ENCODE measurements at regions not wholly inside any gene's neighbourhood (a gene's known extent, or its start where the extent isn't known, plus 50 kb on each side); places are given as distances from the start of the nearest gene placed in this dataset.

GRCh38 chr6:81636930-81637568 lies 115.4 kb downstream of the TENT5A start:
- no peaks in the 10 kb centered on the region; the same call in 1 of the 2 replicates for H3K4me1 ChIP-seq
- TF ChIP-seq CTCF (IDR thresholded peaks at IDR 0.05; ENCODE audit: low read depth, low read length): no peak
- DNase-seq: no peak
- H3K9me3 ChIP-seq: no peaks in the 10 kb centered on the region
- H3K36me3 ChIP-seq: no peaks in the 10 kb centered on the region
- no peak overlapping the region for H3K4me3 ChIP-seq (ENCODE audit: low read depth, low read length)
- no peaks in the 10 kb centered on the region for H3K27me3 ChIP-seq

GRCh38 chr6:81634155-81634880 lies 118.2 kb downstream of the TENT5A start:
- H3K4me3 ChIP-seq (ENCODE audit: low read depth, low read length): no peak overlapping the region
- H3K27me3 ChIP-seq: no peaks in the 10 kb centered on the region
- no peaks in the 10 kb centered on the region for H3K36me3 ChIP-seq
- TF ChIP-seq CTCF (IDR thresholded peaks at IDR 0.05; ENCODE audit: low read depth, low read length): no peak
- H3K4me1 ChIP-seq: no peaks in the 10 kb centered on the region
- DNase-seq: no peak
- no peaks in the 10 kb centered on the region for H3K9me3 ChIP-seq

GRCh38 chr6:81633391-81633790 lies 119.1 kb downstream of the TENT5A start:
- H3K9me3 ChIP-seq: no peaks in the 10 kb centered on the region
- no peak overlapping the region for H3K4me3 ChIP-seq (ENCODE audit: low read depth, low read length)
- no peak for TF ChIP-seq CTCF (IDR thresholded peaks at IDR 0.05; ENCODE audit: low read depth, low read length)
- no peak for DNase-seq
- H3K4me1 ChIP-seq: no peaks in the 10 kb centered on the region
- no peaks in the 10 kb centered on the region for H3K36me3 ChIP-seq
- no peaks in the 10 kb centered on the region for H3K27me3 ChIP-seq

GRCh38 chr6:81630719-81631118 lies 121.8 kb downstream of the TENT5A start:
- Histone ChIP-seq H3K4me3 (ENCODE audit: low read depth, low read length) (no peak overlapping the region), H3K27me3 (no peaks in the 10 kb centered on the region), H3K9me3 (no peaks in the 10 kb centered on the region), H3K4me1 (no peaks in the 10 kb centered on the region), H3K36me3 (no peaks in the 10 kb centered on the region)
- DNase-seq: no peak
- TF ChIP-seq CTCF (IDR thresholded peaks at IDR 0.05; ENCODE audit: low read depth, low read length): no peak

- Histone ChIP-seq H3K27me3 (no peaks in the 10 kb centered on the region), H3K4me1 (no peaks in the 10 kb centered on the region), H3K4me3 (ENCODE audit: low read depth, low read length) (no peak overlapping the region), H3K36me3 (no peaks in the 10 kb centered on the region), H3K9me3 (no peaks in the 10 kb centered on the region)
- TF ChIP-seq CTCF (IDR thresholded peaks at IDR 0.05; ENCODE audit: low read depth, low read length): no peak
- DNase-seq: no peak
Observed at GRCh38 chr6:81625216-81625615, 127.3 kb downstream of the TENT5A start.

GRCh38 chr6:81624453-81624852 lies 128.0 kb downstream of the TENT5A start:
- Histone ChIP-seq H3K4me3 (ENCODE audit: low read depth, low read length) (no peak overlapping the region), H3K36me3 (no peaks in the 10 kb centered on the region), H3K9me3 (no peaks in the 10 kb centered on the region), H3K27me3 (no peaks in the 10 kb centered on the region), H3K4me1 (no peaks in the 10 kb centered on the region)
- TF ChIP-seq CTCF (IDR thresholded peaks at IDR 0.05; ENCODE audit: low read depth, low read length): no peak
- no peak for DNase-seq
